OCI-LY1 (cell line): ENCODE measurements at regions not wholly inside any gene's neighbourhood (a gene's known extent, or its start where the extent isn't known, plus 50 kb on each side); places are given as distances from the start of the nearest gene placed in this dataset.

Source experiments
- H2AFZ ChIP-seq: fragments of 200-600 bp; sonication (generic), shearing (Covaris generic); 2 replicates; pipeline ENCODE4 v1.6.0; 2014; ENCODE audit warnings: antibody characterized with exemption, mild to moderate bottlenecking, low read length
- H3F3A ChIP-seq: fragments of 200-600 bp; sonication (generic), shearing (Covaris generic); 2 replicates; pipeline ENCODE4 v1.6.0; 2014; ENCODE audit warnings: mild to moderate bottlenecking, antibody characterized with exemption, low read length, moderate library complexity; ENCODE audit not compliant: insufficient read depth
- H3K27ac ChIP-seq: fragments of 200-600 bp; sonication (generic); 2 replicates; pipeline ENCODE4 v1.5.1; 2014; ENCODE audit warnings: low read length, mixed run types, mild to moderate bottlenecking, low read depth; ENCODE audit not compliant: poor library complexity, severe bottlenecking
- H3K27me3 ChIP-seq: fragments of 200-600 bp; sonication (generic); 2 replicates; pipeline ENCODE4 v1.6.0; 2014; ENCODE audit warnings: antibody characterized with exemption, mild to moderate bottlenecking, low read length, moderate library complexity; ENCODE audit not compliant: insufficient read depth
- H3K36me3 ChIP-seq: fragments of 200-600 bp; sonication (generic); 2 replicates; pipeline ENCODE4 v1.6.1; 2014; ENCODE audit warnings: mild to moderate bottlenecking, antibody characterized with exemption, low read length, moderate library complexity, mixed read lengths; ENCODE audit not compliant: insufficient read depth
- H3K4me1 ChIP-seq: fragments of 200-600 bp; sonication (generic); 2 replicates; pipeline ENCODE4 v1.5.1; 2014; ENCODE audit warnings: mild to moderate bottlenecking, low read length, moderate library complexity; ENCODE audit not compliant: insufficient read depth, severe bottlenecking
- H3K4me2 ChIP-seq: fragments of 200-600 bp; sonication (generic), shearing (Covaris generic); 2 replicates; pipeline ENCODE4 v1.6.1; 2014; ENCODE audit warnings: low read length
- H3K4me3 ChIP-seq: fragments of 200-600 bp; sonication (generic); 2 replicates; pipeline ENCODE4 v1.5.1; 2014; ENCODE audit warnings: low read length, low read depth, mild to moderate bottlenecking, mixed read lengths; ENCODE audit not compliant: poor library complexity, severe bottlenecking
- H3K79me2 ChIP-seq: fragments of 200-600 bp; shearing (Covaris generic); 2 replicates; pipeline ENCODE4 v1.6.1; 2016; ENCODE audit warnings: mixed run types, low read length, mixed read lengths; ENCODE audit not compliant: insufficient read depth
- H3K9ac ChIP-seq: fragments of 200-600 bp; sonication (generic), shearing (Covaris generic); 2 replicates; pipeline ENCODE4 v1.6.1; 2014; ENCODE audit warnings: mild to moderate bottlenecking, low read length, mixed read lengths
- H3K9me2 ChIP-seq: fragments of 200-600 bp; sonication (generic), shearing (Covaris generic); 2 replicates; pipeline ENCODE4 v1.6.1; 2014; ENCODE audit warnings: low read depth, mild to moderate bottlenecking, low read length, mixed read lengths
- H3K9me3 ChIP-seq: fragments of 200-600 bp; shearing (Covaris generic); 2 replicates; pipeline ENCODE4 v1.6.1; 2014; ENCODE audit warnings: low read length, mixed read lengths
- H4K20me1 ChIP-seq: fragments of 200-600 bp; sonication (generic), shearing (Covaris generic); 2 replicates; pipeline ENCODE4 v1.6.0; 2016; ENCODE audit warnings: mild to moderate bottlenecking, low read length; ENCODE audit not compliant: insufficient read depth
- CTCF ChIP-seq: fragments of 200-600 bp; sonication (generic), shearing (Covaris generic); IDR thresholded peaks from 2 replicates; pipeline ENCODE4 v1.5.1; 2017; ENCODE audit warnings: mild to moderate bottlenecking, antibody characterized with exemption, low read length, moderate library complexity, mixed read lengths
- EZH2 ChIP-seq: fragments of 200-600 bp; sonication (generic), shearing (Covaris generic); IDR thresholded peaks from 2 replicates; pipeline ENCODE4 v1.8.0; 2017; ENCODE audit warnings: borderline replicate concordance, mixed run types, mild to moderate bottlenecking, antibody characterized with exemption, low read length, moderate library complexity, mixed read lengths

GRCh38 chr2:121004950-121005349 lies 269.3 kb downstream of the GLI2 start:
- H3K4me2 ChIP-seq, result no peak overlapping the region
- H3K79me2 ChIP-seq, result no peaks in the 10 kb centered on the region
- no peak overlapping the region for H2AFZ ChIP-seq
- no peaks in the 10 kb centered on the region for H3K4me1 ChIP-seq
- H3K36me3 ChIP-seq, result no peaks in the 10 kb centered on the region
- H3K27me3 ChIP-seq, result no peaks in the 10 kb centered on the region
- H4K20me1 ChIP-seq, result no peaks in the 10 kb centered on the region
- no peak overlapping the region for H3K4me3 ChIP-seq
- no peak overlapping the region for H3K27ac ChIP-seq
- no peaks in the 10 kb centered on the region for H3K9me2 ChIP-seq
- H3K9ac ChIP-seq, result no peak overlapping the region
- H3F3A ChIP-seq, result no peaks in the 10 kb centered on the region
- TF ChIP-seq CTCF (no peak), EZH2 (no peak)
- H3K9me3 ChIP-seq, result no peaks in the 10 kb centered on the region

GRCh38 chr2:121005453-121005852 lies 269.8 kb downstream of the GLI2 start:
- no peak overlapping the region for H3K9ac ChIP-seq
- H3K27ac ChIP-seq, result no peak overlapping the region
- H3K27me3 ChIP-seq, result no peaks in the 10 kb centered on the region
- no peak overlapping the region for H3K4me3 ChIP-seq
- no peak overlapping the region for H3K4me2 ChIP-seq
- no peaks in the 10 kb centered on the region for H3K79me2 ChIP-seq
- H3K4me1 ChIP-seq, result no peaks in the 10 kb centered on the region
- H2AFZ ChIP-seq, result no peak overlapping the region
- no peak for TF ChIP-seq EZH2
- no peaks in the 10 kb centered on the region for H3K9me3 ChIP-seq
- no peaks in the 10 kb centered on the region for H4K20me1 ChIP-seq
- no peaks in the 10 kb centered on the region for H3F3A ChIP-seq
- H3K9me2 ChIP-seq, result no peaks in the 10 kb centered on the region
- no peaks in the 10 kb centered on the region for H3K36me3 ChIP-seq

- H2AFZ ChIP-seq, result no peak overlapping the region
- no peak overlapping the region for H3K4me2 ChIP-seq
- H3K9ac ChIP-seq, result no peak overlapping the region
- no peak overlapping the region for H3K27ac ChIP-seq
- H3K9me2 ChIP-seq, result no peaks in the 10 kb centered on the region
- H4K20me1 ChIP-seq, result no peaks in the 10 kb centered on the region
- no peaks in the 10 kb centered on the region for H3K27me3 ChIP-seq
- TF ChIP-seq EZH2, result no peak
- no peak for TF ChIP-seq CTCF
- H3K79me2 ChIP-seq, result no peaks in the 10 kb centered on the region
- no peaks in the 10 kb centered on the region; the same call in 1 of the 2 replicates for H3F3A ChIP-seq
- H3K36me3 ChIP-seq, result no peaks in the 10 kb centered on the region
- H3K4me1 ChIP-seq, result no peaks in the 10 kb centered on the region
- no peak overlapping the region for H3K4me3 ChIP-seq
- H3K9me3 ChIP-seq, result no peaks in the 10 kb centered on the region
These were observed 271.2 kb downstream of the GLI2 start for GRCh38 chr2:121006743-121007489.

GRCh38 chr2:121007490-121007853 lies 271.8 kb downstream of the GLI2 start:
- Histone ChIP-seq H3F3A (no peaks in the 10 kb centered on the region; the same call in 1 of the 2 replicates), H2AFZ (no peak overlapping the region), H3K27ac (no peak overlapping the region), H3K79me2 (no peaks in the 10 kb centered on the region), H3K9me2 (no peaks in the 10 kb centered on the region), H3K4me3 (no peak overlapping the region), H3K4me1 (no peaks in the 10 kb centered on the region), H4K20me1 (no peaks in the 10 kb centered on the region), H3K27me3 (no peaks in the 10 kb centered on the region), H3K4me2 (no peak overlapping the region), H3K9ac (no peak overlapping the region), H3K36me3 (no peaks in the 10 kb centered on the region), H3K9me3 (no peaks in the 10 kb centered on the region)
- no peak for TF ChIP-seq EZH2
- TF ChIP-seq CTCF, result no peak
